ENCODE measurements at regions not wholly inside any gene's neighbourhood (a gene's known extent, or its start where the extent isn't known, plus 50 kb on each side); places are given as distances from the start of the nearest gene placed in this dataset.

- no peaks in the 10 kb centered on the region for H3K4me1 ChIP-seq (replicated peaks in 1 of 2)
- H3K36me3 ChIP-seq (replicated peaks in 1 of 2) = no peaks in the 10 kb centered on the region
- 79 to 89% (median 87%) methylated on average over 16 to 23 of the region's 23 CpGs for WGBS, 4 donors
- H3K27ac ChIP-seq = no peak overlapping the region
- H3K4me3 ChIP-seq = no peak overlapping the region
- H3K9me3 ChIP-seq (replicated peaks in 1 of 3) = no peaks in the 10 kb centered on the region
- TF ChIP-seq, protein P1, sequence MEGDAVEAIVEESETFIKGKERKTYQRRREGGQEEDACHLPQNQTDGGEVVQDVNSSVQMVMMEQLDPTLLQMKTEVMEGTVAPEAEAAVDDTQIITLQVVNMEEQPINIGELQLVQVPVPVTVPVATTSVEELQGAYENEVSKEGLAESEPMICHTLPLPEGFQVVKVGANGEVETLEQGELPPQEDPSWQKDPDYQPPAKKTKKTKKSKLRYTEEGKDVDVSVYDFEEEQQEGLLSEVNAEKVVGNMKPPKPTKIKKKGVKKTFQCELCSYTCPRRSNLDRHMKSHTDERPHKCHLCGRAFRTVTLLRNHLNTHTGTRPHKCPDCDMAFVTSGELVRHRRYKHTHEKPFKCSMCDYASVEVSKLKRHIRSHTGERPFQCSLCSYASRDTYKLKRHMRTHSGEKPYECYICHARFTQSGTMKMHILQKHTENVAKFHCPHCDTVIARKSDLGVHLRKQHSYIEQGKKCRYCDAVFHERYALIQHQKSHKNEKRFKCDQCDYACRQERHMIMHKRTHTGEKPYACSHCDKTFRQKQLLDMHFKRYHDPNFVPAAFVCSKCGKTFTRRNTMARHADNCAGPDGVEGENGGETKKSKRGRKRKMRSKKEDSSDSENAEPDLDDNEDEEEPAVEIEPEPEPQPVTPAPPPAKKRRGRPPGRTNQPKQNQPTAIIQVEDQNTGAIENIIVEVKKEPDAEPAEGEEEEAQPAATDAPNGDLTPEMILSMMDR (IDR thresholded peaks at IDR 0.05) = no peak
- TF ChIP-seq POLR2A (IDR thresholded peaks at IDR 0.05) = no peak
- DNase-seq = no peak
- intact Hi-C loops (cut with DNase I) = no loop called here
- H3K27me3 ChIP-seq = no peaks in the 10 kb centered on the region
These were observed 695.3 kb downstream of the TBC1D22A start for GRCh38 chr22:47457509-47458300.

DNA sequence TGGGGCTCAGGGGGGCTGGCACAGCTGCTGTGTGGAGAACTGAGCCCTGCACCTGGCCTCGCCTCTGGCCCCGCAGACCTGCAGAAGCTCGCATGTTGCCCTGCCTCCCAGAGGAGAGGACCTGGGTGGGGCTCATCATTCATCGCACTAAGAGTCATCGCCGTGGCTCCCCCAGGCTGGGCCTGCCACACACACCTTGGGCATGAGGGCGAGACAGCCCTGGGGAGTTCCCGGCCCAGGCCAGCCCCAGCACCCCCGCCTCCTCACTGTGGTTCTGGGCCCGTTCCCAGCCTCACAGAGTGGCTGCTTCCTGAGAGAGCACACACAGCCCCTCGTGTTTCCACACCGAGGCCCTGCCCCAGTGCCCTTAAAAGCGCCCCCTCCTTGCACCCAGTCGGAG lies 694.6 kb downstream of the TBC1D22A start:
- 77 to 90% (median 83%) methylated on average over 4 to 14 of the region's 14 CpGs for WGBS, 4 donors
- no peak for DNase-seq
- intact Hi-C loops (cut with DNase I) = no loop called here
- Histone ChIP-seq H3K9me3 (replicated peaks in 1 of 3) (no peaks in the 10 kb centered on the region), H3K27ac (no peak overlapping the region), H3K27me3 (no peaks in the 10 kb centered on the region), H3K36me3 (replicated peaks in 1 of 2) (no peaks in the 10 kb centered on the region), H3K4me3 (no peak overlapping the region), H3K4me1 (replicated peaks in 1 of 2) (no peaks in the 10 kb centered on the region)
- TF ChIP-seq, protein P1 (IDR thresholded peaks at IDR 0.05) = no peak
- no peak for TF ChIP-seq POLR2A (IDR thresholded peaks at IDR 0.05)

GRCh38 chr22:47456031-47456430 lies 693.6 kb downstream of the TBC1D22A start:
- no peaks in the 10 kb centered on the region for H3K4me1 ChIP-seq (replicated peaks in 1 of 2)
- H3K27me3 ChIP-seq = no peaks in the 10 kb centered on the region
- intact Hi-C loops (cut with DNase I) = no loop called here
- WGBS, 4 donors = 78 to 82% (median 78%) methylated on average over 9 to 11 of the region's 11 CpGs
- DNase-seq = no peak
- H3K4me3 ChIP-seq = no peak overlapping the region
- no peak overlapping the region for H3K27ac ChIP-seq
- H3K36me3 ChIP-seq (replicated peaks in 1 of 2) = no peaks in the 10 kb centered on the region
- TF ChIP-seq POLR2A (IDR thresholded peaks at IDR 0.05) = no peak
- TF ChIP-seq, protein P1 (IDR thresholded peaks at IDR 0.05) = no peak
- H3K9me3 ChIP-seq (replicated peaks in 1 of 3) = no peaks in the 10 kb centered on the region

GRCh38 chr22:47453049-47453448 lies 690.6 kb downstream of the TBC1D22A start:
- no peak for DNase-seq
- Histone ChIP-seq H3K4me1 (replicated peaks in 1 of 2) (no peaks in the 10 kb centered on the region), H3K36me3 (replicated peaks in 1 of 2) (no peaks in the 10 kb centered on the region), H3K27me3 (no peaks in the 10 kb centered on the region), H3K4me3 (no peak overlapping the region), H3K9me3 (replicated peaks in 1 of 3) (no peaks in the 10 kb centered on the region), H3K27ac (no peak overlapping the region)
- 77 to 86% (median 84%) methylated on average over 6 of the region's 6 CpGs for WGBS, 4 donors
- intact Hi-C loops (cut with DNase I) = no loop called here
- TF ChIP-seq, protein P1 (IDR thresholded peaks at IDR 0.05) = no peak
- TF ChIP-seq POLR2A (IDR thresholded peaks at IDR 0.05) = no peak

Measured in adrenal gland (tissue), 9 donors.